ENCODE measurements at regions not wholly inside any gene's neighbourhood (a gene's known extent, or its start where the extent isn't known, plus 50 kb on each side); places are given as distances from the start of the nearest gene placed in this dataset.

- Histone ChIP-seq H3K9ac (ENCODE audit: extremely low read depth, low read length, poor library complexity, severe bottlenecking) (no peak overlapping the region), H3K4me3 (ENCODE audit: low read length) (no peak overlapping the region), H3K36me3 (ENCODE audit: control insufficient read depth, insufficient read depth, low read length) (no peaks in the 10 kb centered on the region), H3K27me3 (ENCODE audit: control insufficient read depth, insufficient read depth, low read length, poor library complexity, severe bottlenecking) (no peaks in the 10 kb centered on the region), H3K9me3 (ENCODE audit: control insufficient read depth, low read length) (no peaks in the 10 kb centered on the region), H3K27ac (ENCODE audit: low read depth, low read length) (no peak overlapping the region), H3K4me1 (ENCODE audit: control insufficient read depth, insufficient read depth, low read length) (no peaks in the 10 kb centered on the region)
- 100% methylated on average over 2 of the region's 2 CpGs; no CpG with 5 or more reads in 1 of the 2 experiments for WGBS, 2 experiments (ENCODE audit: insufficient coverage in 1 of 2, insufficient read length in 1 of 2)
- Mint-ChIP-seq H3K27ac (no peak overlapping the region), H3K36me3 (ENCODE audit: low read depth) (no peaks in the 10 kb centered on the region), H3K4me3 (no peak overlapping the region), H3K4me1 (peaks cover 25% of the 10 kb centered on the region), H3K27me3 (ENCODE audit: insufficient read depth) (peaks cover 22% of the 10 kb centered on the region), H3K9me3 (no peaks in the 10 kb centered on the region)
- peak; percentile 37 for TF ChIP-seq CTCF (conservative IDR thresholded peaks at IDR 0.05)
- no peak for DNase-seq
Observed at GRCh38 chr18:46271488-46271887, 167.3 kb downstream of the HAUS1 start.

DNA sequence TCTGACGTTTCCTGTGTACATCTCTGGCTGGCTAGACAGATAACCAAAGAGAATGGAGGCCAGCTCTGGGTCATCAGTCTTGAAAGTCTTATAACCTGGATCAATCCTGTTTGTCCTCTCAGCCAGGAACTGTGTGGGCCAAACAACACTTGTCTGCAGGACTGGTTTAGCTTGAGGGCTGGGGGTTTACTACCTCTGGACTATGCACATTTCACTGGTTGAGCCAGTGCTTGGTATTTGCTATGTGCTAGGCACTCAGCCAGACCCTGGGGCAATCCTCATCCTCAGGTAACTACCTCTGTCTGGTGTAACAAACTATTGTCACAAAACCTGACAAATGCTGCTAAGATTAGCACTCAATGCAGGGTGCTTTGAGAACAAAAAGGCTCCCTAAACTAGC, 169.7 kb downstream of the HAUS1 start:
- H3K27ac ChIP-seq (ENCODE audit: low read depth, low read length) = no peak overlapping the region
- TF ChIP-seq CTCF (conservative IDR thresholded peaks at IDR 0.05) = no peak
- Mint-ChIP-seq H3K36me3 (ENCODE audit: low read depth) (no peaks in the 10 kb centered on the region), H3K27ac (no peak overlapping the region), H3K4me3 (no peak overlapping the region), H3K9me3 (no peaks in the 10 kb centered on the region), H3K4me1 (peaks cover 13% of the 10 kb centered on the region), H3K27me3 (ENCODE audit: insufficient read depth) (peaks cover 30% of the 10 kb centered on the region)
- WGBS, 2 experiments (ENCODE audit: insufficient coverage in 1 of 2, insufficient read length in 1 of 2) = 79 to 83% methylated on average over 1 of the region's 1 CpG
- no peak overlapping the region for H3K4me3 ChIP-seq (ENCODE audit: low read length)
- H3K27me3 ChIP-seq (ENCODE audit: control insufficient read depth, insufficient read depth, low read length, poor library complexity, severe bottlenecking) = no peaks in the 10 kb centered on the region
- H3K9me3 ChIP-seq (ENCODE audit: control insufficient read depth, low read length) = no peaks in the 10 kb centered on the region
- no peaks in the 10 kb centered on the region for H3K36me3 ChIP-seq (ENCODE audit: control insufficient read depth, insufficient read depth, low read length)
- no peaks in the 10 kb centered on the region for H3K4me1 ChIP-seq (ENCODE audit: control insufficient read depth, insufficient read depth, low read length)
- DNase-seq = no peak
- H3K9ac ChIP-seq (ENCODE audit: extremely low read depth, low read length, poor library complexity, severe bottlenecking) = no peak overlapping the region

DNA sequence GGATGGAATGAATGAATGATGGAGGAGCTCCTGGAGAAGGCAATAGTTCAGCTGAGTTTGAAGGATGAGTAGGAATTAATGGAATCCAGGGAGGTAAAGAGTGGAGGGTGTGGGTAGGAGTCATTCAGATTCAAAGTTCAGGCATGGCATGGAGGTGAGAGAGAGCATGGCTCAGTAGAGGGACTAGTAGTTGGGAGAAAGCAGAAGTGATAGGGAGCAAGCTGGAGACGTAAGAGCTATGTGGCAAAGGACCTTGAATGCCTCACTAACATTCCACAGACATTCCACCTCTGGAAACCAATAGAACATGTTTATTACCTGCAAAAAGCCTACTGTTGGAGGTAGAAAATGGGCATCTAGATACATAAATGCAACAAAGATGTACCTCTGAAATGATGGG, 170.1 kb downstream of the HAUS1 start:
- no peak overlapping the region for H3K27ac Mint-ChIP-seq
- DNase-seq = no peak
- peaks cover 13% of the 10 kb centered on the region for H3K4me1 Mint-ChIP-seq
- no peak overlapping the region for H3K4me3 ChIP-seq (ENCODE audit: low read length)
- H3K9me3 Mint-ChIP-seq = no peaks in the 10 kb centered on the region
- H3K27me3 ChIP-seq (ENCODE audit: control insufficient read depth, insufficient read depth, low read length, poor library complexity, severe bottlenecking) = no peaks in the 10 kb centered on the region
- WGBS, 2 experiments (ENCODE audit: insufficient coverage in 1 of 2, insufficient read length in 1 of 2) = 71% methylated on average over 1 of the region's 1 CpG; no CpG with 5 or more reads in 1 of the 2 experiments
- H3K27ac ChIP-seq (ENCODE audit: low read depth, low read length) = no peak overlapping the region
- H3K36me3 Mint-ChIP-seq (ENCODE audit: low read depth) = no peaks in the 10 kb centered on the region
- H3K9me3 ChIP-seq (ENCODE audit: control insufficient read depth, low read length) = no peaks in the 10 kb centered on the region
- H3K4me1 ChIP-seq (ENCODE audit: control insufficient read depth, insufficient read depth, low read length) = no peaks in the 10 kb centered on the region
- no peak overlapping the region for H3K9ac ChIP-seq (ENCODE audit: extremely low read depth, low read length, poor library complexity, severe bottlenecking)
- H3K4me3 Mint-ChIP-seq = no peak overlapping the region
- no peaks in the 10 kb centered on the region for H3K36me3 ChIP-seq (ENCODE audit: control insufficient read depth, insufficient read depth, low read length)
- peaks cover 30% of the 10 kb centered on the region for H3K27me3 Mint-ChIP-seq (ENCODE audit: insufficient read depth)
- TF ChIP-seq CTCF (conservative IDR thresholded peaks at IDR 0.05) = no peak
